Left lung (tissue), 4 donors: ENCODE measurements at regions not wholly inside any gene's neighbourhood (a gene's known extent, or its start where the extent isn't known, plus 50 kb on each side); places are given as distances from the start of the nearest gene placed in this dataset.

Experiments
- ATAC-seq: fragments of 200-7000 bp; cut with Tn5 transposase; one replicate; pipeline ENCODE4 v1.9.1; 2020; ENCODE audit warnings: moderate library complexity
- DNase-seq, 4 donors: peaks; one replicate each; pipeline ENCODE4 v3.0.0-alpha.2; 2013 to 2020
- H3K27ac ChIP-seq, 2 donors: fragments of 200-600 bp; sonication (generic) in 1 of 2; one replicate each; pipeline versions ENCODE4 v1.5.0 to v1.8.0; 2020 to 2021
- H3K27me3 ChIP-seq, 2 donors: fragments of 200-600 bp; sonication (generic) in 1 of 2; one replicate each; pipeline versions ENCODE4 v1.5.0 to v1.8.0; 2020 to 2021
- H3K36me3 ChIP-seq, 2 donors: fragments of 200-600 bp; sonication (generic) in 1 of 2; one replicate each; pipeline versions ENCODE4 v1.5.0 to v1.8.0; 2020 to 2021
- H3K4me1 ChIP-seq, 2 donors: fragments of 200-600 bp; one replicate each; pipeline ENCODE4 v1.8.0; 2021
- H3K4me3 ChIP-seq, 2 donors: fragments of 200-600 bp; sonication (generic) in 1 of 2; one replicate each; pipeline versions ENCODE4 v1.5.0 to v1.8.0; 2020 to 2021; ENCODE audit warnings: mild to moderate bottlenecking in 1 of 2
- H3K9me3 ChIP-seq, 2 donors: fragments of 200-600 bp; sonication (generic) in 1 of 2; one replicate each; pipeline versions ENCODE4 v1.5.0 to v1.8.0; 2020 to 2021
- intact Hi-C, 2 donors: fragments of 100-400 bp; cut with DNase I; formaldehyde crosslinking; loops; one replicate each; pipeline versions ENCODE4 v1.11.2 to v1.14.2; 2022
- TF ChIP-seq, protein P1 (sequence below), 2 donors: fragments of 200-600 bp; sonication (generic) in 1 of 2; IDR thresholded peaks; one replicate each; pipeline versions ENCODE4 v1.5.0 to v1.8.0; 2021; ENCODE audit warnings: antibody characterized with exemption in 2 of 2
- donor health status: DM: no; HTN: yes; CAD: no.
- donor health status: DM: no; HTN: no; CAD: no.

GRCh38 chr6:150651808-150652470, 52.3 kb downstream of the PLEKHG1 start:
- intact Hi-C loops = no loop called here

DNA sequence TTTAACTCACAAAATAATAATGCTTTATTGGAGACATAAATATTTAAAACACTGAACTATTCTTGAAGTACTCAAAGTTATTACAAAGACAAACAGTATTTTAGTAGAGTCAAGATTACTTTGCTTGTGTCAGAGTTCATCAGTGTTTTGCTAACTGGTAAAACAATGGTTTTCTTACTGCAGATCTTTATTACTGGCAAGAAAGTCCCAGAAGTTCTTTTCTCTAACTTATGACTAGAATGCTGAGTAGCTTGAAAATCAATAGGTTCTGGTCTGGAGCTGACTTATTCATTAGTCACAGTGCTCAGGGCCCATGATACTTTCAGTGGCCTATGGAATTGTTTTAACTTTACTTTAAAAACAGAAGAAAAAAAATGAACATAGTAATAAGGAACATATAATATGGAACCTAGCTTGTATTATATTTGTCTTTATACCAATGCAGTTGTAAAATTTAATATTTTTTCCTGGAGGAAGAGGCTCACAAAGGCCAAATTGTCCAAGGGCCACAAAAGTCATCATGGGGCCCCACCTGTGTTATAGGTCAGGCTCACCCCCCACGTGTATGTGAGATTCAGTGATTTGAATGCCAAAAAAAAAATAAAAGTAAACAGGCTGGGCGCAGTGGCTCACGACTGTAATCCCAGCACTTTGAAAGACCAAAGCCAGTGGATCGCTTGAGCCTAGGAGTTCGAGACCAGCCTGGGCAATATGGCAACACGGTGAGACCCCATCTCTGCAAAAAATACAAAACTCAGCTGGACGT, 53.3 kb downstream of the PLEKHG1 start:
- Histone ChIP-seq H3K9me3 (no peaks in the 10 kb centered on the region), H3K36me3 (no peaks in the 10 kb centered on the region), H3K27ac (no peak overlapping the region), H3K4me3 (no peak overlapping the region), H3K4me1 (no peaks in the 10 kb centered on the region), H3K27me3 (no peaks in the 10 kb centered on the region)
- ATAC-seq (no peak), DNase-seq (no peak)
- intact Hi-C loops = no loop called here
- TF ChIP-seq, protein P1, sequence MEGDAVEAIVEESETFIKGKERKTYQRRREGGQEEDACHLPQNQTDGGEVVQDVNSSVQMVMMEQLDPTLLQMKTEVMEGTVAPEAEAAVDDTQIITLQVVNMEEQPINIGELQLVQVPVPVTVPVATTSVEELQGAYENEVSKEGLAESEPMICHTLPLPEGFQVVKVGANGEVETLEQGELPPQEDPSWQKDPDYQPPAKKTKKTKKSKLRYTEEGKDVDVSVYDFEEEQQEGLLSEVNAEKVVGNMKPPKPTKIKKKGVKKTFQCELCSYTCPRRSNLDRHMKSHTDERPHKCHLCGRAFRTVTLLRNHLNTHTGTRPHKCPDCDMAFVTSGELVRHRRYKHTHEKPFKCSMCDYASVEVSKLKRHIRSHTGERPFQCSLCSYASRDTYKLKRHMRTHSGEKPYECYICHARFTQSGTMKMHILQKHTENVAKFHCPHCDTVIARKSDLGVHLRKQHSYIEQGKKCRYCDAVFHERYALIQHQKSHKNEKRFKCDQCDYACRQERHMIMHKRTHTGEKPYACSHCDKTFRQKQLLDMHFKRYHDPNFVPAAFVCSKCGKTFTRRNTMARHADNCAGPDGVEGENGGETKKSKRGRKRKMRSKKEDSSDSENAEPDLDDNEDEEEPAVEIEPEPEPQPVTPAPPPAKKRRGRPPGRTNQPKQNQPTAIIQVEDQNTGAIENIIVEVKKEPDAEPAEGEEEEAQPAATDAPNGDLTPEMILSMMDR (IDR thresholded peaks at IDR 0.05) = no peak

More at GRCh38 chr6:150651808-150652470, 52.3 kb downstream of the PLEKHG1 start:
- DNase-seq = no peak
- Histone ChIP-seq H3K4me1 (no peaks in the 10 kb centered on the region), H3K9me3 (no peaks in the 10 kb centered on the region), H3K27me3 (no peaks in the 10 kb centered on the region), H3K27ac (no peak overlapping the region), H3K4me3 (no peak overlapping the region), H3K36me3 (no peaks in the 10 kb centered on the region)
- TF ChIP-seq, protein P1 (IDR thresholded peaks at IDR 0.05) = no peak
- no peak for ATAC-seq

DNA sequence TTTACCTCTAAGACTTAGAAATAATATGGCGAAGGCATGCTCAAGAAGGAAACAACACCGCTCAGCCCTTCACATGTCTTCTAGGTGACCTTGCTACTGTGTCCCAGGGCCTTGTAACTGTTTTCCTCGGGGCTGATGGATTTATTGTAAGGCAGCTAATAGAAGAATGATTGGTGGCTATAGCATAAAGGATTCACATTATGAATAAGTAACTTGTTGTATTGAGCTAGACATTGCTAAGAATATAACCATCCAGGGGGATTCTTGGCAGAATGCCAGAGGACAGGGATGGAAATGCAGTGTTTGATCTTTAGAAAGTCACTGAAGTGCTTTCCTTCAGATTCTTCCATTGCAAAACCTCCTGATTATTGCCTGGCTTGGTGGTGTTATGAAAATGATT, 54.9 kb downstream of the PLEKHG1 start:
- ATAC-seq = no peak
- no peaks in the 10 kb centered on the region for H3K27me3 ChIP-seq

DNA sequence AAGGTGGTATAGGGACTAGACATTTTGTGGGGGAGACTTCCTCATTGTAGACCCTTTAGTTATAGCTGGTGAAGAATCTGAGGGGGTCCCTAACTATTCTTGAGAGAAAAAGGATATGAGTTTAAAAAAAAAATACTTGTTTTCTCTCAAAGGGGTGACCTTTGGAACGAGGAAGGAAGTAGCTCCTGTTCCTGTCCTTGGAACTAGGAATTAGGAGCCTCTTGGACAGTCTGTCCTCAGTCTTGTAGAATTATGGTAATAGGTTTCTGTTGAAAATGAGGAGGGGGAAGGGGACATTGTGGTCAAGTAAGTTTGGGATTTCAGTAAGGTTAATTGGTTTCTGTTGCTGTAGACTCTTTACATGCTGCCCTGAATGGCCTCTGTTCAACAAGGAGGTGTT, 56.5 kb downstream of the PLEKHG1 start:
- Histone ChIP-seq H3K36me3 (no peaks in the 10 kb centered on the region), H3K27ac (no peak overlapping the region), H3K9me3 (no peaks in the 10 kb centered on the region), H3K4me3 (no peak overlapping the region), H3K27me3 (no peaks in the 10 kb centered on the region), H3K4me1 (no peaks in the 10 kb centered on the region)
- ATAC-seq (no peak), DNase-seq (no peak)
- intact Hi-C loops = no loop called here
- TF ChIP-seq, protein P1 (IDR thresholded peaks at IDR 0.05) = no peak

More for the DNA sequence above, 54.9 kb downstream of the PLEKHG1 start:
- no peaks in the 10 kb centered on the region for H3K4me1 ChIP-seq
- no peak overlapping the region for H3K4me3 ChIP-seq
- H3K9me3 ChIP-seq = no peaks in the 10 kb centered on the region
- H3K36me3 ChIP-seq = no peaks in the 10 kb centered on the region
- TF ChIP-seq, protein P1 (IDR thresholded peaks at IDR 0.05) = no peak
- intact Hi-C loops = no loop called here
- H3K27ac ChIP-seq = no peak overlapping the region
- no peak for DNase-seq

- DNase-seq (no peak), ATAC-seq (no peak)
- Histone ChIP-seq H3K27ac (no peak overlapping the region), H3K27me3 (no peaks in the 10 kb centered on the region), H3K4me1 (no peaks in the 10 kb centered on the region), H3K9me3 (no peaks in the 10 kb centered on the region), H3K4me3 (no peak overlapping the region), H3K36me3 (no peaks in the 10 kb centered on the region)
- TF ChIP-seq, protein P1 (IDR thresholded peaks at IDR 0.05) = no peak
- intact Hi-C loops = no loop called here
Observed at GRCh38 chr6:150658421-150658820, 58.7 kb downstream of the PLEKHG1 start.
